Right ventricle myocardium superior (tissue), 1 donor: ENCODE measurements at regions not wholly inside any gene's neighbourhood (a gene's known extent, or its start where the extent isn't known, plus 50 kb on each side); places are given as distances from the start of the nearest gene placed in this dataset.
"Not testable (repeated sequence)": the region's sequence is repeated elsewhere in the genome, so short reads cannot be mapped to it uniquely, and the experiment has no call there.

Source experiments
- ATAC-seq: fragments of 200-7000 bp; cut with Tn5 transposase; one replicate; pipeline ENCODE4 v1.9.1; 2020; ENCODE audit warnings: mild to moderate bottlenecking; ENCODE audit not compliant: poor library complexity
- DNase-seq: peaks from one replicate; pipeline ENCODE4 v3.0.0-alpha.2; 2020
- intact Hi-C: fragments of 100-400 bp; cut with DNase I; formaldehyde crosslinking; loops from one replicate; pipeline ENCODE4 v1.11.2; 2022
- donor health status: DM: no; HTN: yes; CAD: no; lungs with severe emphysema.

- peak; percentile 87 for ATAC-seq
- intact Hi-C loops, result not testable (repeated sequence)
These were observed 292.6 kb upstream of the PLGLB2 start for GRCh38 chr2:87455209-87455853.

GRCh38 chr2:87455854-87456249 is 292.0 kb upstream of the PLGLB2 start:
- intact Hi-C loops, result not testable (repeated sequence)
- peak; percentile 60 for ATAC-seq
- peak; percentile 46 for DNase-seq

More at GRCh38 chr2:87455209-87455853, 292.6 kb upstream of the PLGLB2 start:
- DNase-seq, result not testable (repeated sequence)

- DNase-seq, intact Hi-C loops: not testable (repeated sequence)
- ATAC-seq, result peak; percentile 41
These were observed 291.3 kb upstream of the PLGLB2 start for GRCh38 chr2:87456477-87457128.

- intact Hi-C loops, DNase-seq: not testable (repeated sequence)
- ATAC-seq, result peak; percentile 4
These were observed 290.8 kb upstream of the PLGLB2 start for GRCh38 chr2:87457129-87457499.

GRCh38 chr2:87458938-87459337 is 288.9 kb upstream of the PLGLB2 start:
- DNase-seq, intact Hi-C loops: not testable (repeated sequence)
- ATAC-seq, result peak; percentile 30

GRCh38 chr2:87460104-87460503 is 287.8 kb upstream of the PLGLB2 start:
- intact Hi-C loops, DNase-seq, ATAC-seq: not testable (repeated sequence)

GRCh38 chr2:87460662-87461061 is 287.2 kb upstream of the PLGLB2 start:
- ATAC-seq, intact Hi-C loops, DNase-seq: not testable (repeated sequence)

GRCh38 chr2:87461671-87462070 is 286.2 kb upstream of the PLGLB2 start:
- ATAC-seq, DNase-seq, intact Hi-C loops: not testable (repeated sequence)

- ATAC-seq, DNase-seq, intact Hi-C loops: not testable (repeated sequence)
These were observed 283.7 kb upstream of the PLGLB2 start for GRCh38 chr2:87464219-87464618.

- ATAC-seq, intact Hi-C loops, DNase-seq: not testable (repeated sequence)
These were observed 282.2 kb upstream of the PLGLB2 start for GRCh38 chr2:87465730-87466129.

GRCh38 chr2:87466591-87467120 is 281.2 kb upstream of the PLGLB2 start:
- intact Hi-C loops, DNase-seq: not testable (repeated sequence)
- ATAC-seq, result peak; percentile 71

- intact Hi-C loops, DNase-seq, ATAC-seq: not testable (repeated sequence)
These were observed 279.4 kb upstream of the PLGLB2 start for GRCh38 chr2:87468429-87468981.

GRCh38 chr2:87469180-87470151 is 278.4 kb upstream of the PLGLB2 start:
- ATAC-seq, result peak; percentile 12
- intact Hi-C loops, DNase-seq: not testable (repeated sequence)

GRCh38 chr2:87470381-87471380 is 277.2 kb upstream of the PLGLB2 start:
- DNase-seq, ATAC-seq, intact Hi-C loops: not testable (repeated sequence)

GRCh38 chr2:87471478-87471877 is 276.4 kb upstream of the PLGLB2 start:
- ATAC-seq, intact Hi-C loops, DNase-seq: not testable (repeated sequence)

- ATAC-seq, result peak; percentile 65
- intact Hi-C loops, DNase-seq: not testable (repeated sequence)
These were observed 271.5 kb upstream of the PLGLB2 start for GRCh38 chr2:87476223-87476872.

- intact Hi-C loops, ATAC-seq, DNase-seq: not testable (repeated sequence)
These were observed 271.0 kb upstream of the PLGLB2 start for GRCh38 chr2:87476936-87477335.
